IPS-18c (cell line): ENCODE measurements at regions not wholly inside any gene's neighbourhood (a gene's known extent, or its start where the extent isn't known, plus 50 kb on each side); places are given as distances from the start of the nearest gene placed in this dataset.
"Not testable (repeated sequence)": the region's sequence is repeated elsewhere in the genome, so short reads cannot be mapped to it uniquely, and the experiment has no call there.

Experiments
- H3K4me3 ChIP-seq: 2 replicates; pipeline ENCODE4 v1.7.0; 2013; ENCODE audit warnings: low read depth, mild to moderate bottlenecking, low read length, moderate library complexity; ENCODE audit not compliant: insufficient read depth
- H3K9me3 ChIP-seq: one replicate; pipeline ENCODE4 v1.6.1; 2013; ENCODE audit warnings: mild to moderate bottlenecking, low read length, moderate library complexity; ENCODE audit not compliant: control insufficient read depth, insufficient read depth

- H3K4me3 ChIP-seq = no peak overlapping the region
- H3K9me3 ChIP-seq = no peaks in the 10 kb centered on the region
Measured at GRCh38 chr9:129310666-129311350, 132.7 kb upstream of the IER5L start.

GRCh38 chr9:129309906-129310305 lies 131.8 kb upstream of the IER5L start:
- no peaks in the 10 kb centered on the region for H3K9me3 ChIP-seq
- H3K4me3 ChIP-seq = no peak overlapping the region

- Histone ChIP-seq H3K9me3 (no peaks in the 10 kb centered on the region), H3K4me3 (no peak overlapping the region)
Measured at GRCh38 chr9:129309041-129309430, 131.0 kb upstream of the IER5L start.

GRCh38 chr9:129307227-129307970 lies 129.3 kb upstream of the IER5L start:
- H3K9me3 ChIP-seq = no peaks in the 10 kb centered on the region

GRCh38 chr9:129306318-129306973 lies 128.4 kb upstream of the IER5L start:
- no peaks in the 10 kb centered on the region for H3K9me3 ChIP-seq
- H3K4me3 ChIP-seq = no peak overlapping the region

More at GRCh38 chr9:129307227-129307970, 129.3 kb upstream of the IER5L start:
- H3K4me3 ChIP-seq = no peak overlapping the region

- Histone ChIP-seq H3K4me3 (no peak overlapping the region), H3K9me3 (no peaks in the 10 kb centered on the region)
Measured at GRCh38 chr9:129305246-129305645, 127.2 kb upstream of the IER5L start.

- no peak overlapping the region for H3K4me3 ChIP-seq
- no peaks in the 10 kb centered on the region for H3K9me3 ChIP-seq
Measured at GRCh38 chr9:129301941-129302340, 123.9 kb upstream of the IER5L start.

- not testable (repeated sequence) for H3K4me3 ChIP-seq, H3K9me3 ChIP-seq
Measured at GRCh38 chr9:129296195-129296594, 118.1 kb upstream of the IER5L start.

GRCh38 chr9:129291041-129291501 lies 113.0 kb upstream of the IER5L start:
- Histone ChIP-seq H3K9me3 (peaks cover 2% of the 10 kb centered on the region), H3K4me3 (no peak overlapping the region)

GRCh38 chr9:129290606-129291005 lies 112.5 kb upstream of the IER5L start:
- H3K9me3 ChIP-seq = peaks cover 2% of the 10 kb centered on the region

GRCh38 chr9:129289883-129290282 lies 111.8 kb upstream of the IER5L start:
- H3K4me3 ChIP-seq = no peak overlapping the region
- peaks cover 2% of the 10 kb centered on the region for H3K9me3 ChIP-seq

More at GRCh38 chr9:129290606-129291005, 112.5 kb upstream of the IER5L start:
- no peak overlapping the region for H3K4me3 ChIP-seq

- Histone ChIP-seq H3K4me3 (no peak overlapping the region), H3K9me3 (peaks cover 2% of the 10 kb centered on the region)
Measured at GRCh38 chr9:129289131-129289731, 111.2 kb upstream of the IER5L start.

GRCh38 chr9:129287619-129288305 lies 109.7 kb upstream of the IER5L start:
- Histone ChIP-seq H3K9me3 (peaks cover 2% of the 10 kb centered on the region), H3K4me3 (no peak overlapping the region)

- H3K4me3 ChIP-seq = no peak overlapping the region
- H3K9me3 ChIP-seq = peaks cover 2% of the 10 kb centered on the region
Measured at GRCh38 chr9:129285979-129286772, 108.1 kb upstream of the IER5L start.

- Histone ChIP-seq H3K4me3 (no peak overlapping the region), H3K9me3 (peaks cover 2% of the 10 kb centered on the region)
Measured at GRCh38 chr9:129285382-129285781, 107.3 kb upstream of the IER5L start.

- Histone ChIP-seq H3K9me3 (peaks cover 2% of the 10 kb centered on the region), H3K4me3 (no peak overlapping the region)
Measured at GRCh38 chr9:129284607-129285291, 106.7 kb upstream of the IER5L start.
